ENCODE measurements at regions not wholly inside any gene's neighbourhood (a gene's known extent, or its start where the extent isn't known, plus 50 kb on each side); places are given as distances from the start of the nearest gene placed in this dataset.

DNA sequence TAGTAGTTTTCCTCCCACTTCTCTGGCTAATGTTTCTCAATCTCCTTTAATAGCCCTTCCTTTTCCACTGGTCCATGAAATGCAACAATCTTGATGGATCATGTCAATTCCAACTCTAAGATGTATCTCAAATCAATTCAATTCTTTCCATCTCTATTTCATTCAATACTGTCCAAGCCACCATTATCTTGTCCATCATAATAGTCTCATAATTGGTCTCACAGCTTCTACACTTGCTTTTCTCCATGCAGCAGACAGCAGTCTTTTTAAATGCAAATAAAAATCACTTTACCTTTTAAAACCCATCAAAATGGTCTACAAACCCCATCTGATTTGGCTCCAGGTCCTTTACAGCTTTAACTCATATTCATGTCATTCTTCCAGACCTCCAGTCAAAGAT lies 226.6 kb downstream of the EPHA4 start:
- TF ChIP-seq, protein P1, sequence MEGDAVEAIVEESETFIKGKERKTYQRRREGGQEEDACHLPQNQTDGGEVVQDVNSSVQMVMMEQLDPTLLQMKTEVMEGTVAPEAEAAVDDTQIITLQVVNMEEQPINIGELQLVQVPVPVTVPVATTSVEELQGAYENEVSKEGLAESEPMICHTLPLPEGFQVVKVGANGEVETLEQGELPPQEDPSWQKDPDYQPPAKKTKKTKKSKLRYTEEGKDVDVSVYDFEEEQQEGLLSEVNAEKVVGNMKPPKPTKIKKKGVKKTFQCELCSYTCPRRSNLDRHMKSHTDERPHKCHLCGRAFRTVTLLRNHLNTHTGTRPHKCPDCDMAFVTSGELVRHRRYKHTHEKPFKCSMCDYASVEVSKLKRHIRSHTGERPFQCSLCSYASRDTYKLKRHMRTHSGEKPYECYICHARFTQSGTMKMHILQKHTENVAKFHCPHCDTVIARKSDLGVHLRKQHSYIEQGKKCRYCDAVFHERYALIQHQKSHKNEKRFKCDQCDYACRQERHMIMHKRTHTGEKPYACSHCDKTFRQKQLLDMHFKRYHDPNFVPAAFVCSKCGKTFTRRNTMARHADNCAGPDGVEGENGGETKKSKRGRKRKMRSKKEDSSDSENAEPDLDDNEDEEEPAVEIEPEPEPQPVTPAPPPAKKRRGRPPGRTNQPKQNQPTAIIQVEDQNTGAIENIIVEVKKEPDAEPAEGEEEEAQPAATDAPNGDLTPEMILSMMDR (IDR thresholded peaks at IDR 0.05): no peak
- no peak for TF ChIP-seq EP300 (IDR thresholded peaks at IDR 0.05)
